ENCODE measurements at regions not wholly inside any gene's neighbourhood (a gene's known extent, or its start where the extent isn't known, plus 50 kb on each side); places are given as distances from the start of the nearest gene placed in this dataset.

GRCh38 chr7:41060796-41061195 is 642.1 kb downstream of the INHBA start:
- H3K27ac Mint-ChIP-seq (ENCODE audit: unreplicated experiment) = no peak overlapping the region
- H3K36me3 Mint-ChIP-seq (ENCODE audit: low read depth) = no peaks in the 10 kb centered on the region
- TF ChIP-seq CTCF (conservative IDR thresholded peaks at IDR 0.05) = no peak
- no peak for DNase-seq (ENCODE audit: low read depth, low spot score)
- no peak overlapping the region for H3K4me3 Mint-ChIP-seq
- H3K4me1 Mint-ChIP-seq = no peaks in the 10 kb centered on the region
- no peaks in the 10 kb centered on the region for H3K27me3 Mint-ChIP-seq (ENCODE audit: low read depth)
- no peaks in the 10 kb centered on the region for H3K9me3 Mint-ChIP-seq

DNA sequence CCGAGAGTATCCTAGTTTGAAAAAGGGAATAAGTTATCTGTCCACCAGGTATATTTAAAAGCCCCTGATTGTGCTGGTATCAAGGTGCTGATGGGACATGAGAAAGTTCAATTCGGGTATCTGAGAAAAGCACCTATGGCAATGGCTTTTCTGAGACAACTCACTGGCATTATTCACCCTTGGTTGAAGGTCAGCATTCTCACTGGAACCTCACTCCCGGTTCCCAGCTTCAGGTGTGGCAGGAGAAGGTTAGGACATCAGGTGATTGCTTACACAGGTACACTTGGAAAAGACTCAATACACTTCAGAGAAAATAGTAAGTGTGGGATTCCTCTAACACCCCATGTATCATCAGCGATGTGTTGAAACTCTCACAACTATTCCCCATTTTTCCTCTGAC is 643.1 kb downstream of the INHBA start:
- Mint-ChIP-seq H3K36me3 (ENCODE audit: low read depth) (no peaks in the 10 kb centered on the region), H3K27me3 (ENCODE audit: low read depth) (no peaks in the 10 kb centered on the region), H3K27ac (ENCODE audit: unreplicated experiment) (no peak overlapping the region), H3K9me3 (no peaks in the 10 kb centered on the region), H3K4me3 (no peak overlapping the region), H3K4me1 (no peaks in the 10 kb centered on the region)
- no peak for TF ChIP-seq CTCF (conservative IDR thresholded peaks at IDR 0.05)
- no peak for DNase-seq (ENCODE audit: low read depth, low spot score)

GRCh38 chr7:41058986-41059741 is 643.7 kb downstream of the INHBA start:
- Mint-ChIP-seq H3K9me3 (no peaks in the 10 kb centered on the region), H3K27me3 (ENCODE audit: low read depth) (no peaks in the 10 kb centered on the region), H3K4me1 (no peaks in the 10 kb centered on the region), H3K27ac (ENCODE audit: unreplicated experiment) (no peak overlapping the region), H3K4me3 (no peak overlapping the region), H3K36me3 (ENCODE audit: low read depth) (no peaks in the 10 kb centered on the region)
- no peak for DNase-seq (ENCODE audit: low read depth, low spot score)
- TF ChIP-seq CTCF (conservative IDR thresholded peaks at IDR 0.05) = no peak

DNA sequence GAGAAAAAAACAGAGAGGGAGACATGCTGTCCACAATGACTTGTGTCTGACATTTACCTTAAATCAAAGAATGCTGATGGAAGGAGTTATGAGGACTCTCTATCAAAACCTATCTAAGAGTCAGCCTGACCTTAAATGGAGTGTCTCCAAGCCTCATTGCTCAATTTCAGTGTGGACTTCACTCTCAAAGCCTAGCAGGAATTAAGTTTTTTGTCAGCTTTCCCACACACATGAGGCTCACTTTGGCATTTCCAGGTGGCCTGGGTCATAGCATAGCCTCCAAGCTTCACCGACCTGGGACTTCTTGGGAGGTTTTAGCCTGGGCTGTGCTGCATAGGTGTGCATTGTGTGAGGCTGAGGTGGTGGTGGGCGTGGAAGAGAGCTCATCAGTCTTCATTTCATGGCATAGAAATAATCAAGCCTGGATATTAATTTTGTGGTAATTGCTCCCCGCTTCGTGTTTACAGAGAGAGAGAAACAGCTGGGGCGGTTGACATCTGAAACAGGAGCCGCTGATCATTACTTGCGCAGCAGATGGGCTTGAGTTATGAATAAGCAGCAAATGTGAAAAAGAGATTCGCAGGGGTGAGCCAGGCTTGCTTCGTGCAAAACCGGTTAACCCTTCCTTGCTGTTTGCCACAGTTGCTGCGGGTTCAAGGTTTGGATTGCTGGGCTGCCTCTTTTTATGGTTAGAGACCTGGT is 647.8 kb downstream of the INHBA start:
- H3K9me3 Mint-ChIP-seq = peaks cover 3% of the 10 kb centered on the region
- no peaks in the 10 kb centered on the region for H3K27me3 Mint-ChIP-seq (ENCODE audit: low read depth)
- TF ChIP-seq CTCF (conservative IDR thresholded peaks at IDR 0.05) = no peak
- H3K4me3 Mint-ChIP-seq = no peak overlapping the region
- peaks cover 22% of the 10 kb centered on the region for H3K4me1 Mint-ChIP-seq
- no peak for DNase-seq (ENCODE audit: low read depth, low spot score)
- H3K27ac Mint-ChIP-seq (ENCODE audit: unreplicated experiment) = no peak overlapping the region
- H3K36me3 Mint-ChIP-seq (ENCODE audit: low read depth) = no peaks in the 10 kb centered on the region

- TF ChIP-seq CTCF (conservative IDR thresholded peaks at IDR 0.05) = no peak
- DNase-seq (ENCODE audit: low read depth, low spot score) = no peak
- Mint-ChIP-seq H3K4me3 (no peak overlapping the region), H3K27ac (ENCODE audit: unreplicated experiment) (no peak overlapping the region), H3K27me3 (ENCODE audit: low read depth) (no peaks in the 10 kb centered on the region), H3K9me3 (peaks cover 3% of the 10 kb centered on the region), H3K36me3 (ENCODE audit: low read depth) (no peaks in the 10 kb centered on the region), H3K4me1 (peaks cover 22% of the 10 kb centered on the region)
Measured at GRCh38 chr7:41053820-41054219, 649.1 kb downstream of the INHBA start.

All from neural crest cell (in vitro differentiated cells).